ENCODE measurements at regions not wholly inside any gene's neighbourhood (a gene's known extent, or its start where the extent isn't known, plus 50 kb on each side); places are given as distances from the start of the nearest gene placed in this dataset.
"Not testable (repeated sequence)": the region's sequence is repeated elsewhere in the genome, so short reads cannot be mapped to it uniquely, and the experiment has no call there.

DNA sequence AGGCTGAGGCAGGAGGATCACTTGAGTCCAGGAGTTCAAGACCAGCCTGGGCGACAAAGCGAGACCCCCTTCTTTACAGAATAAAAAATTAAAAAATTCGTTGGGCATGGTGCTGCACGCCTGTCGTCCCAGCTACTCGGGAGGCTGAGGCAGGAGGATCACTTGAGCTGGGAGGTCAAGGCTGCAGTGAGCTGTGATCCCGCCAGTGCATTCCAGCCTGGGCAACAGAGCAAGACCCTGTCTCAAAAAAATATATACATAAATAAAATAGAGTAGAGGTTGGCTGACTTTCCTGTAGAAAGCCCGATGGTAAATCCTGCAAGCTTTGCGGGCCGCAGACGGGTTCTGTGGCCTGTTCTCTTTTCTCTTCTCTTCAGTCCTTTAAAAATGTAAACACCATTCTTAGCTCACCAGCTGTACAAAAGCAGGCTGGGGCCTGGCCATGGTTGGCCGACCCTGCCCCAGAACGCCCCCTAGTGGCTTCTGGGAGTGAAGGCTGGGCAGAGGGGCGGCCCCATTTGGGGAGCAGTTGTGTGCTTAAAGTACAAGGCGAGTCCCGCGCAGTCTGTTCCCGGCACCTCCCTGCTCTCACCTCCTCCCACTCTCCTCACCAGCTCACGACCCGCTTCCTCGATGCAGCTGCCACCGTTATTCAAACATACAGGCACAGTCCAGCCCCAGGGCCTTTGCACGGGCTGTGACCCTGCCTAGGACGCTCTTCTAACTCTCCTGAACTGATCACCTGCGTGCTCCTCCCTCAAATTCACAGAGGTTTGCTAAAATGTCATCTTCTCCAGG, 109.5 kb downstream of the CRLF3 start:
- TF ChIP-seq EP300 (IDR thresholded peaks at IDR 0.05; ENCODE audit: borderline replicate concordance); YY1 (IDR thresholded peaks at IDR 0.05; ENCODE audit: low read depth); CEBPB (IDR thresholded peaks at IDR 0.05); NFIC (IDR thresholded peaks at IDR 0.05); CREB1 (IDR thresholded peaks at IDR 0.05; ENCODE audit: low read depth); TAF1 (IDR thresholded peaks at IDR 0.05; ENCODE audit: low read depth): not testable (repeated sequence)
- TF ChIP-seq, protein P1, sequence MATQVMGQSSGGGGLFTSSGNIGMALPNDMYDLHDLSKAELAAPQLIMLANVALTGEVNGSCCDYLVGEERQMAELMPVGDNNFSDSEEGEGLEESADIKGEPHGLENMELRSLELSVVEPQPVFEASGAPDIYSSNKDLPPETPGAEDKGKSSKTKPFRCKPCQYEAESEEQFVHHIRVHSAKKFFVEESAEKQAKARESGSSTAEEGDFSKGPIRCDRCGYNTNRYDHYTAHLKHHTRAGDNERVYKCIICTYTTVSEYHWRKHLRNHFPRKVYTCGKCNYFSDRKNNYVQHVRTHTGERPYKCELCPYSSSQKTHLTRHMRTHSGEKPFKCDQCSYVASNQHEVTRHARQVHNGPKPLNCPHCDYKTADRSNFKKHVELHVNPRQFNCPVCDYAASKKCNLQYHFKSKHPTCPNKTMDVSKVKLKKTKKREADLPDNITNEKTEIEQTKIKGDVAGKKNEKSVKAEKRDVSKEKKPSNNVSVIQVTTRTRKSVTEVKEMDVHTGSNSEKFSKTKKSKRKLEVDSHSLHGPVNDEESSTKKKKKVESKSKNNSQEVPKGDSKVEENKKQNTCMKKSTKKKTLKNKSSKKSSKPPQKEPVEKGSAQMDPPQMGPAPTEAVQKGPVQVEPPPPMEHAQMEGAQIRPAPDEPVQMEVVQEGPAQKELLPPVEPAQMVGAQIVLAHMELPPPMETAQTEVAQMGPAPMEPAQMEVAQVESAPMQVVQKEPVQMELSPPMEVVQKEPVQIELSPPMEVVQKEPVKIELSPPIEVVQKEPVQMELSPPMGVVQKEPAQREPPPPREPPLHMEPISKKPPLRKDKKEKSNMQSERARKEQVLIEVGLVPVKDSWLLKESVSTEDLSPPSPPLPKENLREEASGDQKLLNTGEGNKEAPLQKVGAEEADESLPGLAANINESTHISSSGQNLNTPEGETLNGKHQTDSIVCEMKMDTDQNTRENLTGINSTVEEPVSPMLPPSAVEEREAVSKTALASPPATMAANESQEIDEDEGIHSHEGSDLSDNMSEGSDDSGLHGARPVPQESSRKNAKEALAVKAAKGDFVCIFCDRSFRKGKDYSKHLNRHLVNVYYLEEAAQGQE (IDR thresholded peaks at IDR 0.05; ENCODE audit: low read depth): not testable (repeated sequence)
